HepG2 (cell line): ENCODE measurements at regions not wholly inside any gene's neighbourhood (a gene's known extent, or its start where the extent isn't known, plus 50 kb on each side); places are given as distances from the start of the nearest gene placed in this dataset.

Source experiments
- ATAC-seq: fragments of 200-7000 bp; cut with Tn5 transposase; 3 replicates; pipeline ENCODE4 v1.9.1; 2020; ENCODE audit warnings: mild to moderate bottlenecking, moderate library complexity
- BruUV-seq: library from RNA; stranded (reverse); fragments of 400-500 nt; replicated peaks from 2 replicates; lab custom pipeline; 2021; lab: Mats Ljungman, UMichigan
- CTCF ChIA-PET: fragments of 300-600 bp; formaldehyde crosslinking; extraction: SDS; loops from one replicate; lab custom pipeline; 2021; ENCODE audit warnings: low total read pairs, inconsistent platforms, low intra/inter-chr PET ratio; lab: Yijun Ruan, JAX
- POLR2A ChIA-PET: fragments of 350-600 bp; sonication (Branson Sonifier 250); formaldehyde crosslinking; loops from one replicate; lab custom pipeline; 2020; ENCODE audit warnings: antibody characterized with exemption, inconsistent platforms; lab: Yijun Ruan, JAX
- DNase-seq: peaks from one replicate; pipeline ENCODE4 v3.0.0-alpha.2; 2015; ENCODE audit warnings: low spot score
- FAIRE-seq: peaks from 3 replicates; lab custom pipeline; 2011; peaks lifted over from hg19 to GRCh38; lab: Jason Lieb, UNC
- H2AFZ ChIP-seq: one replicate; pipeline ENCODE4 v1.6.1; 2011; ENCODE audit warnings: low read length, inconsistent platforms
- H3K27ac ChIP-seq: fragments of 300-600 bp; 3 replicates; pipeline ENCODE4 v1.8.0; 2011; ENCODE audit warnings: mixed run types, mild to moderate bottlenecking, mixed read lengths, low read length, inconsistent platforms; ENCODE audit not compliant: insufficient read depth; ENCODE audit errors: extremely low read length
- H3K27me3 ChIP-seq, 2 experiments: fragments of 200-600 bp in 1 of 2; 2 replicates in 1 of 2; 3 replicates in 1 of 2; pipeline versions ENCODE4 v1.6.0 to v1.8.0; 2011; ENCODE audit warnings: low read length in 2 of 2, mild to moderate bottlenecking in 2 of 2, moderate library complexity in 2 of 2, inconsistent platforms in 1 of 2; ENCODE audit not compliant: insufficient read depth in 2 of 2, control insufficient read depth in 1 of 2
- H3K36me3 ChIP-seq, 2 experiments: fragments of 200-600 bp in 1 of 2; replicated peaks in 1 of 2; 2 replicates in 1 of 2; 3 replicates in 1 of 2; pipeline versions ENCODE4 v1.5.1 to v1.8.0; 2011; ENCODE audit warnings: low read length in 2 of 2, inconsistent platforms in 1 of 2; ENCODE audit not compliant: insufficient read depth in 2 of 2, control insufficient read depth in 1 of 2
- H3K4me1 ChIP-seq: 2 replicates; pipeline ENCODE4 v1.5.1; 2012; ENCODE audit warnings: low read length, inconsistent platforms; ENCODE audit not compliant: insufficient read depth
- H3K4me2 ChIP-seq: 2 replicates; pipeline ENCODE4 v1.6.0; 2011; ENCODE audit warnings: low read depth, low read length, inconsistent platforms
- H3K4me3 ChIP-seq, 3 experiments: fragments of 200-600 bp in 1 of 3; sonication (generic), shearing (Covaris generic) in 1 of 3; replicated peaks in 1 of 3; 2 replicates each; pipeline ENCODE4 v1.5.1; 2011 to 2016; ENCODE audit warnings: low read length in 3 of 3, inconsistent platforms in 2 of 3, low read depth in 2 of 3, mild to moderate bottlenecking in 2 of 3, control low read depth in 1 of 3, mixed read lengths in 1 of 3; ENCODE audit not compliant: insufficient read depth in 1 of 3
- H3K79me2 ChIP-seq: one replicate; pipeline ENCODE4 v1.6.1; 2011; ENCODE audit warnings: low read length, inconsistent platforms; ENCODE audit not compliant: insufficient read depth
- H3K9ac ChIP-seq: 2 replicates; pipeline ENCODE4 v1.6.0; 2011; ENCODE audit warnings: mild to moderate bottlenecking, low read depth, low read length, inconsistent platforms; ENCODE audit not compliant: insufficient read depth
- H3K9me3 ChIP-seq: 2 replicates; pipeline ENCODE4 v1.5.1; 2012; ENCODE audit warnings: mild to moderate bottlenecking, low read length
- H4K20me1 ChIP-seq: 2 replicates; pipeline ENCODE4 v1.6.0; 2011; ENCODE audit warnings: inconsistent platforms, mild to moderate bottlenecking, low read length, moderate library complexity; ENCODE audit not compliant: insufficient read depth
- CBX1 ChIP-seq: IDR thresholded peaks from one replicate; pipeline ENCODE4 v1.6.1; 2016; ENCODE audit warnings: antibody characterized with exemption, low read depth
- HNRNPLL ChIP-seq: fragments of 200-400 bp; formaldehyde crosslinking; IDR thresholded peaks from 2 replicates; pipeline ENCODE4 v1.6.1; 2017; ENCODE audit warnings: mild to moderate bottlenecking, low read depth, low read length; ENCODE audit not compliant: poor library complexity, severe bottlenecking
- KAT7 ChIP-seq: IDR thresholded peaks from 2 replicates; pipeline ENCODE4 v1.6.1; 2018; ENCODE audit warnings: borderline replicate concordance, missing compliant biosample characterization
- KMT2B ChIP-seq: IDR thresholded peaks from 2 replicates; pipeline ENCODE4 v1.6.1; 2016; ENCODE audit warnings: missing genetic modification reagents, missing compliant biosample characterization
- PAF1 ChIP-seq: IDR thresholded peaks from 2 replicates; pipeline ENCODE4 v1.6.1; 2016; ENCODE audit warnings: missing genetic modification reagents, missing compliant biosample characterization
- SAFB2 ChIP-seq: sonication (generic); formaldehyde crosslinking; IDR thresholded peaks from 2 replicates; pipeline ENCODE4 v1.5.1; 2020; ENCODE audit warnings: missing genetic modification reagents, low read depth, mild to moderate bottlenecking, borderline replicate concordance
- TOPORS ChIP-seq: sonication (generic); formaldehyde crosslinking; IDR thresholded peaks from 2 replicates; pipeline ENCODE4 v1.8.0; 2023; ENCODE audit warnings: mild to moderate bottlenecking, missing genetic modification reagents
- ZMYM3 ChIP-seq: sonication (generic); formaldehyde crosslinking; IDR thresholded peaks from 2 replicates; pipeline ENCODE4 v1.5.1; 2020; ENCODE audit warnings: mild to moderate bottlenecking, missing genetic modification reagents
- ZNF253 ChIP-seq: sonication (generic); formaldehyde crosslinking; IDR thresholded peaks from 2 replicates; pipeline ENCODE4 v1.8.0; 2022; ENCODE audit warnings: mild to moderate bottlenecking, missing genetic modification reagents, borderline replicate concordance
- ZNF773 ChIP-seq: sonication (generic); formaldehyde crosslinking; IDR thresholded peaks from 2 replicates; pipeline ENCODE4 v1.4.0; 2020; ENCODE audit warnings: missing genetic modification reagents, borderline replicate concordance
- ZNF782 ChIP-seq: sonication (generic); formaldehyde crosslinking; IDR thresholded peaks from 2 replicates; pipeline ENCODE4 v1.4.0; 2020; ENCODE audit warnings: missing genetic modification reagents, mild to moderate bottlenecking, borderline replicate concordance
- ZNF816 ChIP-seq: sonication (generic); formaldehyde crosslinking; IDR thresholded peaks from 2 replicates; pipeline ENCODE4 v1.8.0; 2022; ENCODE audit warnings: missing genetic modification reagents, mild to moderate bottlenecking, borderline replicate concordance
- WGBS: methylation state at CpG from one replicate; pipeline ENCODE4 v1.1.6; 2017; ENCODE audit warnings: low lambda C conversion rate; 5-methylcytosine and 5-hydroxymethylcytosine counted together
- in situ Hi-C: cut with HindIII; loops from 2 replicates; pipeline ENCODE4 v1.10.0; 2017; ENCODE audit warnings: low pct_unique_long_range_greater_than_20kb; ENCODE audit not compliant: extremely low pct_ligation_motif_present
- intact Hi-C: fragments of 100-400 bp; cut with micrococcal nuclease; formaldehyde crosslinking; loops from one replicate; pipeline ENCODE4 v1.10.0; 2022; ENCODE audit not compliant: unreplicated experiment

GRCh38 chr15:47877836-47878235 lies 160.5 kb downstream of the SEMA6D start:
- Histone ChIP-seq H3K9ac (no peak overlapping the region), H3K9me3 (peaks cover 90% of the 10 kb centered on the region), H3K4me2 (no peak overlapping the region), H2AFZ (no peak overlapping the region), H3K79me2 (no peaks in the 10 kb centered on the region), H3K36me3 (no peaks in the 10 kb centered on the region), H3K4me3 (no peak overlapping the region), H3K27me3 (no peaks in the 10 kb centered on the region), H3K27ac (no peak overlapping the region), H4K20me1 (no peaks in the 10 kb centered on the region), H3K4me1 (no peaks in the 10 kb centered on the region)
- DNase-seq (no peak), FAIRE-seq (no peak), ATAC-seq (no peak)
- ChIA-PET CTCF (no interaction called here), POLR2A (no interaction called here)
- TF ChIP-seq KMT2B (CRISPR knock-in tag): no peak
- TF ChIP-seq ZNF782 (CRISPR knock-in tag): no peak
- TF ChIP-seq ZNF816 (CRISPR knock-in tag): no peak
- TF ChIP-seq ZNF773: no peak
- no peak for TF ChIP-seq ZMYM3
- intact Hi-C loops: no loop called here
- WGBS: 12% methylated on average over 5 of the region's 5 CpGs
- in situ Hi-C loops: no loop called here
- BruUV-seq: no TSS peak

- Histone ChIP-seq H3K9me3 (peaks cover 91% of the 10 kb centered on the region), H2AFZ (no peak overlapping the region), H3K9ac (no peak overlapping the region), H3K4me1 (no peaks in the 10 kb centered on the region), H3K36me3 (no peaks in the 10 kb centered on the region), H3K27ac (no peak overlapping the region), H4K20me1 (no peaks in the 10 kb centered on the region), H3K4me3 (no peak overlapping the region), H3K79me2 (no peaks in the 10 kb centered on the region), H3K4me2 (no peak overlapping the region), H3K27me3 (no peaks in the 10 kb centered on the region)
- FAIRE-seq (no peak), DNase-seq (no peak), ATAC-seq (no peak)
- TF ChIP-seq HNRNPLL (no peak), TOPORS (CRISPR knock-in tag) (no peak), KAT7 (CRISPR knock-in tag) (no peak), ZNF253 (CRISPR knock-in tag) (no peak), KMT2B (CRISPR knock-in tag) (no peak), SAFB2 (CRISPR knock-in tag) (no peak), CBX1 (no peak), PAF1 (CRISPR knock-in tag) (no peak)
- ChIA-PET POLR2A (no interaction called here), CTCF (no interaction called here)
- in situ Hi-C loops (no loop called here), intact Hi-C loops (no loop called here)
- BruUV-seq: no TSS peak
- 3% methylated on average over 4 of the region's 4 CpGs for WGBS
These were observed 168.6 kb downstream of the SEMA6D start for GRCh38 chr15:47885920-47886319.
